ENCODE measurements at regions not wholly inside any gene's neighbourhood (a gene's known extent, or its start where the extent isn't known, plus 50 kb on each side); places are given as distances from the start of the nearest gene placed in this dataset.

GRCh38 chr21:32140151-32140550 lies 138.7 kb downstream of the MIS18A start:
- DNase-seq (ENCODE audit: low read depth in 6 of 9, low spot score in 9 of 9), result no peak
- WGBS, result 87% methylated on average over 4 of the region's 4 CpGs
- Histone ChIP-seq H3K4me1 (ENCODE audit: control insufficient read depth in 2 of 2, insufficient read depth in 2 of 2, low read length in 2 of 2) (no peaks in the 10 kb centered on the region), H3K27ac (ENCODE audit: low read depth in 1 of 2, low read length in 1 of 2) (no peak overlapping the region), H3K9me3 (ENCODE audit: control insufficient read depth in 2 of 2, insufficient read depth in 1 of 2, low read length in 1 of 2) (no peaks in the 10 kb centered on the region), H3K36me3 (ENCODE audit: control insufficient read depth in 2 of 2, insufficient read depth in 2 of 2, low read length in 1 of 2) (no peaks in the 10 kb centered on the region), H3K4me3 (ENCODE audit: low read length in 2 of 2) (no peak overlapping the region), H3K27me3 (ENCODE audit: control insufficient read depth in 2 of 2, insufficient read depth in 1 of 2, low read length in 1 of 2) (no peaks in the 10 kb centered on the region)

- H3K27ac ChIP-seq (ENCODE audit: low read depth in 1 of 2, low read length in 1 of 2), result no peak overlapping the region
- H3K27me3 ChIP-seq (ENCODE audit: control insufficient read depth in 2 of 2, insufficient read depth in 1 of 2, low read length in 1 of 2), result no peaks in the 10 kb centered on the region
- 91% methylated on average over 2 of the region's 2 CpGs for WGBS
- no peaks in the 10 kb centered on the region for H3K36me3 ChIP-seq (ENCODE audit: control insufficient read depth in 2 of 2, insufficient read depth in 2 of 2, low read length in 1 of 2)
- no peak overlapping the region for H3K4me3 ChIP-seq (ENCODE audit: low read length in 2 of 2)
- H3K4me1 ChIP-seq (ENCODE audit: control insufficient read depth in 2 of 2, insufficient read depth in 2 of 2, low read length in 2 of 2), result no peaks in the 10 kb centered on the region
- DNase-seq (ENCODE audit: low read depth in 6 of 9, low spot score in 9 of 9), result no peak
- H3K9me3 ChIP-seq (ENCODE audit: control insufficient read depth in 2 of 2, insufficient read depth in 1 of 2, low read length in 1 of 2), result no peaks in the 10 kb centered on the region
Measured at GRCh38 chr21:32138658-32139057, 140.2 kb downstream of the MIS18A start.

- WGBS, result 94% methylated on average over 9 of the region's 9 CpGs
- H3K4me3 ChIP-seq (ENCODE audit: low read length in 2 of 2), result no peak overlapping the region
- no peak for DNase-seq (ENCODE audit: low read depth in 6 of 9, low spot score in 9 of 9)
- no peak overlapping the region for H3K27ac ChIP-seq (ENCODE audit: low read depth in 1 of 2, low read length in 1 of 2)
- no peaks in the 10 kb centered on the region for H3K27me3 ChIP-seq (ENCODE audit: control insufficient read depth in 2 of 2, insufficient read depth in 1 of 2, low read length in 1 of 2)
- no peaks in the 10 kb centered on the region for H3K4me1 ChIP-seq (ENCODE audit: control insufficient read depth in 2 of 2, insufficient read depth in 2 of 2, low read length in 2 of 2)
- H3K36me3 ChIP-seq (ENCODE audit: control insufficient read depth in 2 of 2, insufficient read depth in 2 of 2, low read length in 1 of 2), result no peaks in the 10 kb centered on the region
- H3K9me3 ChIP-seq (ENCODE audit: control insufficient read depth in 2 of 2, insufficient read depth in 1 of 2, low read length in 1 of 2), result no peaks in the 10 kb centered on the region
Measured at GRCh38 chr21:32137931-32138330, 140.9 kb downstream of the MIS18A start.

GRCh38 chr21:32137266-32137665 lies 141.6 kb downstream of the MIS18A start:
- Histone ChIP-seq H3K4me3 (ENCODE audit: low read length in 2 of 2) (no peak overlapping the region), H3K9me3 (ENCODE audit: control insufficient read depth in 2 of 2, insufficient read depth in 1 of 2, low read length in 1 of 2) (no peaks in the 10 kb centered on the region), H3K4me1 (ENCODE audit: control insufficient read depth in 2 of 2, insufficient read depth in 2 of 2, low read length in 2 of 2) (no peaks in the 10 kb centered on the region), H3K36me3 (ENCODE audit: control insufficient read depth in 2 of 2, insufficient read depth in 2 of 2, low read length in 1 of 2) (no peaks in the 10 kb centered on the region), H3K27ac (ENCODE audit: low read depth in 1 of 2, low read length in 1 of 2) (no peak overlapping the region), H3K27me3 (ENCODE audit: control insufficient read depth in 2 of 2, insufficient read depth in 1 of 2, low read length in 1 of 2) (no peaks in the 10 kb centered on the region)
- DNase-seq (ENCODE audit: low read depth in 6 of 9, low spot score in 9 of 9), result no peak
- 33% methylated on average over 2 of the region's 2 CpGs for WGBS

GRCh38 chr21:32136546-32136945 lies 142.3 kb downstream of the MIS18A start:
- 96% methylated on average over 7 of the region's 7 CpGs for WGBS
- Histone ChIP-seq H3K4me1 (ENCODE audit: control insufficient read depth in 2 of 2, insufficient read depth in 2 of 2, low read length in 2 of 2) (no peaks in the 10 kb centered on the region), H3K9me3 (ENCODE audit: control insufficient read depth in 2 of 2, insufficient read depth in 1 of 2, low read length in 1 of 2) (no peaks in the 10 kb centered on the region), H3K4me3 (ENCODE audit: low read length in 2 of 2) (no peak overlapping the region), H3K27ac (ENCODE audit: low read depth in 1 of 2, low read length in 1 of 2) (no peak overlapping the region), H3K36me3 (ENCODE audit: control insufficient read depth in 2 of 2, insufficient read depth in 2 of 2, low read length in 1 of 2) (no peaks in the 10 kb centered on the region), H3K27me3 (ENCODE audit: control insufficient read depth in 2 of 2, insufficient read depth in 1 of 2, low read length in 1 of 2) (no peaks in the 10 kb centered on the region)
- no peak for DNase-seq (ENCODE audit: low read depth in 6 of 9, low spot score in 9 of 9)

GRCh38 chr21:32135401-32136363 lies 143.2 kb downstream of the MIS18A start:
- Histone ChIP-seq H3K36me3 (ENCODE audit: control insufficient read depth in 2 of 2, insufficient read depth in 2 of 2, low read length in 1 of 2) (no peaks in the 10 kb centered on the region), H3K9me3 (ENCODE audit: control insufficient read depth in 2 of 2, insufficient read depth in 1 of 2, low read length in 1 of 2) (no peaks in the 10 kb centered on the region), H3K27ac (ENCODE audit: low read depth in 1 of 2, low read length in 1 of 2) (no peak overlapping the region), H3K4me3 (ENCODE audit: low read length in 2 of 2) (no peak overlapping the region), H3K27me3 (ENCODE audit: control insufficient read depth in 2 of 2, insufficient read depth in 1 of 2, low read length in 1 of 2) (no peaks in the 10 kb centered on the region), H3K4me1 (ENCODE audit: control insufficient read depth in 2 of 2, insufficient read depth in 2 of 2, low read length in 2 of 2) (no peaks in the 10 kb centered on the region)
- DNase-seq (ENCODE audit: low read depth in 6 of 9, low spot score in 9 of 9), result no peak
- WGBS, result 74% methylated on average over 16 of the region's 16 CpGs

- Histone ChIP-seq H3K4me3 (ENCODE audit: low read length in 2 of 2) (no peak overlapping the region), H3K27ac (ENCODE audit: low read depth in 1 of 2, low read length in 1 of 2) (no peak overlapping the region), H3K4me1 (ENCODE audit: control insufficient read depth in 2 of 2, insufficient read depth in 2 of 2, low read length in 2 of 2) (no peaks in the 10 kb centered on the region), H3K36me3 (ENCODE audit: control insufficient read depth in 2 of 2, insufficient read depth in 2 of 2, low read length in 1 of 2) (no peaks in the 10 kb centered on the region), H3K9me3 (ENCODE audit: control insufficient read depth in 2 of 2, insufficient read depth in 1 of 2, low read length in 1 of 2) (no peaks in the 10 kb centered on the region), H3K27me3 (ENCODE audit: control insufficient read depth in 2 of 2, insufficient read depth in 1 of 2, low read length in 1 of 2) (no peaks in the 10 kb centered on the region)
- 74% methylated on average over 11 of the region's 11 CpGs for WGBS
- DNase-seq (ENCODE audit: low read depth in 6 of 9, low spot score in 9 of 9), result no peak
Measured at GRCh38 chr21:32134441-32135130, 144.3 kb downstream of the MIS18A start.

- H3K9me3 ChIP-seq (ENCODE audit: control insufficient read depth in 2 of 2, insufficient read depth in 1 of 2, low read length in 1 of 2), result no peaks in the 10 kb centered on the region
- no peak for DNase-seq (ENCODE audit: low read depth in 6 of 9, low spot score in 9 of 9)
- WGBS, result 61% methylated on average over 2 of the region's 2 CpGs
Measured at GRCh38 chr21:32132881-32133280, 146.0 kb downstream of the MIS18A start.

GRCh38 chr21:32132409-32132808 lies 146.4 kb downstream of the MIS18A start:
- H3K9me3 ChIP-seq (ENCODE audit: control insufficient read depth in 2 of 2, insufficient read depth in 1 of 2, low read length in 1 of 2), result no peaks in the 10 kb centered on the region
- H3K4me3 ChIP-seq (ENCODE audit: low read length in 2 of 2), result no peak overlapping the region
- H3K27me3 ChIP-seq (ENCODE audit: control insufficient read depth in 2 of 2, insufficient read depth in 1 of 2, low read length in 1 of 2), result no peaks in the 10 kb centered on the region
- no peaks in the 10 kb centered on the region for H3K36me3 ChIP-seq (ENCODE audit: control insufficient read depth in 2 of 2, insufficient read depth in 2 of 2, low read length in 1 of 2)
- H3K27ac ChIP-seq (ENCODE audit: low read depth in 1 of 2, low read length in 1 of 2), result no peak overlapping the region
- H3K4me1 ChIP-seq (ENCODE audit: control insufficient read depth in 2 of 2, insufficient read depth in 2 of 2, low read length in 2 of 2), result no peaks in the 10 kb centered on the region
- no peak for DNase-seq (ENCODE audit: low read depth in 6 of 9, low spot score in 9 of 9)
- 90% methylated on average over 3 of the region's 3 CpGs for WGBS

More at GRCh38 chr21:32132881-32133280, 146.0 kb downstream of the MIS18A start:
- H3K27ac ChIP-seq (ENCODE audit: low read depth in 1 of 2, low read length in 1 of 2), result no peak overlapping the region
- no peak overlapping the region for H3K4me3 ChIP-seq (ENCODE audit: low read length in 2 of 2)
- H3K36me3 ChIP-seq (ENCODE audit: control insufficient read depth in 2 of 2, insufficient read depth in 2 of 2, low read length in 1 of 2), result no peaks in the 10 kb centered on the region
- H3K4me1 ChIP-seq (ENCODE audit: control insufficient read depth in 2 of 2, insufficient read depth in 2 of 2, low read length in 2 of 2), result no peaks in the 10 kb centered on the region
- no peaks in the 10 kb centered on the region for H3K27me3 ChIP-seq (ENCODE audit: control insufficient read depth in 2 of 2, insufficient read depth in 1 of 2, low read length in 1 of 2)
